NCI-H1436 (cell line): ENCODE measurements at regions not wholly inside any gene's neighbourhood (a gene's known extent, or its start where the extent isn't known, plus 50 kb on each side); places are given as distances from the start of the nearest gene placed in this dataset.

Experiments
- DNase-seq: peaks from one replicate; lab custom pipeline; 2025; lab: John Stamatoyannopoulos, UW

GRCh38 chr20:60064554-60065196 lies 106.5 kb downstream of the CDH26 start:
- DNase-seq: no peak

- DNase-seq: no peak
These were observed 107.7 kb downstream of the CDH26 start for GRCh38 chr20:60065741-60066437.

- no peak for DNase-seq
These were observed 108.2 kb downstream of the CDH26 start for GRCh38 chr20:60066438-60066823.

GRCh38 chr20:60068509-60068908 lies 110.3 kb downstream of the CDH26 start:
- no peak for DNase-seq

GRCh38 chr20:60069656-60070055 lies 111.4 kb downstream of the CDH26 start:
- DNase-seq: no peak

- DNase-seq: no peak
These were observed 112.6 kb downstream of the CDH26 start for GRCh38 chr20:60070791-60071190.

GRCh38 chr20:60071965-60072364 lies 113.7 kb downstream of the CDH26 start:
- no peak for DNase-seq

- DNase-seq: no peak
These were observed 114.9 kb downstream of the CDH26 start for GRCh38 chr20:60073086-60073485.

GRCh38 chr20:60073504-60073903 lies 115.3 kb downstream of the CDH26 start:
- DNase-seq: no peak

- no peak for DNase-seq
These were observed 116.1 kb downstream of the CDH26 start for GRCh38 chr20:60074276-60074675.

GRCh38 chr20:60078351-60079250 lies 120.4 kb downstream of the CDH26 start:
- no peak for DNase-seq

- no peak for DNase-seq
These were observed 122.2 kb downstream of the CDH26 start for GRCh38 chr20:60080401-60080800.

GRCh38 chr20:60085551-60086132 lies 127.4 kb downstream of the CDH26 start:
- no peak for DNase-seq

GRCh38 chr20:60086821-60087562 lies 128.8 kb downstream of the CDH26 start:
- DNase-seq: no peak

- no peak for DNase-seq
These were observed 129.4 kb downstream of the CDH26 start for GRCh38 chr20:60087563-60088105.

GRCh38 chr20:60088236-60088635 lies 130.0 kb downstream of the CDH26 start:
- DNase-seq: no peak

GRCh38 chr20:60090631-60091030 lies 132.4 kb downstream of the CDH26 start:
- DNase-seq: no peak

GRCh38 chr20:60091305-60091704 lies 133.1 kb downstream of the CDH26 start:
- DNase-seq: no peak

GRCh38 chr20:60091861-60092260 lies 133.6 kb downstream of the CDH26 start:
- DNase-seq: no peak

GRCh38 chr20:60092729-60093128 lies 134.5 kb downstream of the CDH26 start:
- DNase-seq: no peak

- peak; percentile 93 for DNase-seq
These were observed 137.2 kb downstream of the CDH26 start for GRCh38 chr20:60095456-60095855.
